Retinal pigment epithelial cell (primary cell): ENCODE measurements at regions not wholly inside any gene's neighbourhood (a gene's known extent, or its start where the extent isn't known, plus 50 kb on each side); places are given as distances from the start of the nearest gene placed in this dataset.

Source experiments
- DNase-seq: peaks from one replicate; pipeline ENCODE4 v3.0.0-alpha.2; 2010; ENCODE audit warnings: low read depth
- H3K4me3 ChIP-seq: 2 replicates; pipeline ENCODE4 v1.5.1; 2011; ENCODE audit warnings: mild to moderate bottlenecking, low read length, control low read depth, moderate library complexity
- CTCF ChIP-seq: conservative IDR thresholded peaks from 2 replicates; pipeline ENCODE4 v1.5.1; 2011; ENCODE audit warnings: low read depth, low read length, control low read depth, inconsistent platforms

GRCh38 chr11:80420374-80420773, 979.5 kb upstream of the TENM4 start:
- DNase-seq: no peak
- TF ChIP-seq CTCF: no peak
- H3K4me3 ChIP-seq: no peak overlapping the region

- DNase-seq: no peak
- no peak overlapping the region for H3K4me3 ChIP-seq
- no peak for TF ChIP-seq CTCF
Measured at GRCh38 chr11:80417681-80418080, 976.9 kb upstream of the TENM4 start.

GRCh38 chr11:80415580-80415979, 974.8 kb upstream of the TENM4 start:
- DNase-seq: no peak
- no peak overlapping the region for H3K4me3 ChIP-seq
- TF ChIP-seq CTCF: no peak

GRCh38 chr11:80414181-80415165, 973.6 kb upstream of the TENM4 start:
- no peak overlapping the region for H3K4me3 ChIP-seq
- TF ChIP-seq CTCF: no peak
- no peak for DNase-seq

- no peak for TF ChIP-seq CTCF
- DNase-seq: no peak
- no peak overlapping the region for H3K4me3 ChIP-seq
Measured at GRCh38 chr11:80412604-80413003, 971.8 kb upstream of the TENM4 start.

- no peak for TF ChIP-seq CTCF
- no peak for DNase-seq
- no peak overlapping the region for H3K4me3 ChIP-seq
Measured at GRCh38 chr11:80393210-80393609, 952.4 kb upstream of the TENM4 start.

GRCh38 chr11:80390505-80390904, 949.7 kb upstream of the TENM4 start:
- H3K4me3 ChIP-seq: no peak overlapping the region
- no peak for TF ChIP-seq CTCF

More at GRCh38 chr11:80390505-80390904, 949.7 kb upstream of the TENM4 start:
- no peak for DNase-seq
